ENCODE measurements at regions not wholly inside any gene's neighbourhood (a gene's known extent, or its start where the extent isn't known, plus 50 kb on each side); places are given as distances from the start of the nearest gene placed in this dataset.

DNA sequence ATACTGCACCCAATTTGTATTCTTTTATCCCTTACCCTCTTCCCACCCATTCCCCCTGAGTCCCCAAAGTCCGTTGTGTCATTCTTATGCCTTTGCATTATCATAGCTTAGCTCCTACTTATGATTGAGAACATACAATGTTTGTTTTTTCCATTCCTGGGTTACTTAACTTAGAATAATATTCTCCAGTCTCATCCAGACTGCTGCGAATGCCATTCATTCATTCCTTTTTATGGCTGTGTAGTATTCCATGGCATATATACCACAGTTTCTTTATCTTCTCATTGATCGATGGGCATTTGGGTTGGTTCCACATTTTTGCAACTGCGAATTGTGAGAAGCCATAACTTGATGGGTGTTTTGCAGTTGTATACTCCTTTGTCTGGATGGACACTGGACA, 62.8 kb downstream of the FHIP1A start:
- TF ChIP-seq, protein P1, sequence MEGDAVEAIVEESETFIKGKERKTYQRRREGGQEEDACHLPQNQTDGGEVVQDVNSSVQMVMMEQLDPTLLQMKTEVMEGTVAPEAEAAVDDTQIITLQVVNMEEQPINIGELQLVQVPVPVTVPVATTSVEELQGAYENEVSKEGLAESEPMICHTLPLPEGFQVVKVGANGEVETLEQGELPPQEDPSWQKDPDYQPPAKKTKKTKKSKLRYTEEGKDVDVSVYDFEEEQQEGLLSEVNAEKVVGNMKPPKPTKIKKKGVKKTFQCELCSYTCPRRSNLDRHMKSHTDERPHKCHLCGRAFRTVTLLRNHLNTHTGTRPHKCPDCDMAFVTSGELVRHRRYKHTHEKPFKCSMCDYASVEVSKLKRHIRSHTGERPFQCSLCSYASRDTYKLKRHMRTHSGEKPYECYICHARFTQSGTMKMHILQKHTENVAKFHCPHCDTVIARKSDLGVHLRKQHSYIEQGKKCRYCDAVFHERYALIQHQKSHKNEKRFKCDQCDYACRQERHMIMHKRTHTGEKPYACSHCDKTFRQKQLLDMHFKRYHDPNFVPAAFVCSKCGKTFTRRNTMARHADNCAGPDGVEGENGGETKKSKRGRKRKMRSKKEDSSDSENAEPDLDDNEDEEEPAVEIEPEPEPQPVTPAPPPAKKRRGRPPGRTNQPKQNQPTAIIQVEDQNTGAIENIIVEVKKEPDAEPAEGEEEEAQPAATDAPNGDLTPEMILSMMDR (conservative IDR thresholded peaks at IDR 0.05 in 1 of 2, IDR thresholded peaks at IDR 0.05 in 1 of 2; ENCODE audit: low read depth in 1 of 2, low read length in 2 of 2) = no peak
- TF ChIP-seq EZH2 (IDR thresholded peaks at IDR 0.05; ENCODE audit: low read length, missing control alignments) = no peak

All from fibroblast of lung (primary cell).